Limb (tissue), 2 donors: ENCODE measurements at regions not wholly inside any gene's neighbourhood (a gene's known extent, or its start where the extent isn't known, plus 50 kb on each side); places are given as distances from the start of the nearest gene placed in this dataset.
A peak's percentile ranks its signal among the peaks of the same experiment; 100 is the strongest.

Source experiments
- DNase-seq, 2 donors: peaks; one replicate each; pipeline ENCODE4 v3.0.0-alpha.2; 2016; ENCODE audit errors: extremely low spot score in 2 of 2

DNA sequence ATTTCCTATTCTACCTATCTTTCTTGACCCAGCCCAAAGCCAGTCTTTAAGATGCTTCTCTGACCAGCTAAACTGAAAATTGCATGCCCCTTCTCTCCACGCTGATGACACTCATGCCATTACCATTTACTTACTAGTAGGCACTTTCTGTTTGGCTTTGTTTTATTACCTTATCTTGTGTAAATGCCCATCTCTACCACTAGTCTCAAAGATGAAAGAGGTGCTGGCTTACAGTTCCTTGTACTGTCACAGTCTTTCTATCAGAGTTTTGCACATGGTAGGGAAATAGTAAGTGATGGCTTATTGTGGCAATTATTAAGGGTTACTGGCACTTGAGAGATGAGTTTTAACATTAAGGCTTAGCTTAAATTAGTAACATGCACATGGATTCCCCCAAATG is 352.1 kb downstream of the RBM43 start:
- DNase-seq, result no peak

DNA sequence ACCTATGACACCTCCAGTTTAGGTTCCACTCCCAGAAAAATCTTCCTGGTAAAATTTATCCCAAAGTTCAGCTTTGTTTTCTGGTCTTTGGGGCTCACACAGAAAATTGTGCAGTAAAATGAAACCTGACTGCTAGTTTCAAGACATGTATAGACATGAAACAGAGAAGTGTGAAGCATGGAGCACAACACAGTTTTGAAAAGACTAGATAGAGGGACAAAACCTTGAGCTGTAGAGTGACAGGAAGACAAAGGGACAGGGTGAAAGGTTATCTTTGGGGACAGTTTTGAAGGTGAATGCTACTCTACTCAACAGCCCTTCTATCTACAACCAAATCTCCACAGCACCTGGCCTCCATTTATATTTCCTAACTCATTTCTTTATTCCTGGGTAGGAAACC is 352.6 kb downstream of the RBM43 start:
- DNase-seq, result no peak

DNA sequence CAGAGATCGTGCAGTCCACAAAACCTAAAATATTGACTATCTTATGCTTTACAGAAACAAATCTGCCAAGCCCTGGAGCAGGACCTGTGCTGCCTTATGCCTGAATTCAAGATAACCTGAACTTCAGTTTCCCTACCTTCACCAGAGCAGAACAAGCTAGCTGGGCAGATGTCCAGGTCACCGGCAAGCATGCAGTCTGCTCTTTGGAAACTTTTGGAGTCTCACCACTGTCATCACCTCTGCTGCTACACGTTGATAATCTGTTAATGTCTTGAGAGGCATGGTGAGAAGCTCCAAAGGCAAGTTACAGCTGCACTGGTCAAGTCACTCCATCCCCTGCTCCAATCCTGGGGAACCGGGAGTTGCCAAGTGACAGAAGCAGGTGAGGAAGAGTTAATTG is 354.2 kb downstream of the RBM43 start:
- no peak for DNase-seq

DNA sequence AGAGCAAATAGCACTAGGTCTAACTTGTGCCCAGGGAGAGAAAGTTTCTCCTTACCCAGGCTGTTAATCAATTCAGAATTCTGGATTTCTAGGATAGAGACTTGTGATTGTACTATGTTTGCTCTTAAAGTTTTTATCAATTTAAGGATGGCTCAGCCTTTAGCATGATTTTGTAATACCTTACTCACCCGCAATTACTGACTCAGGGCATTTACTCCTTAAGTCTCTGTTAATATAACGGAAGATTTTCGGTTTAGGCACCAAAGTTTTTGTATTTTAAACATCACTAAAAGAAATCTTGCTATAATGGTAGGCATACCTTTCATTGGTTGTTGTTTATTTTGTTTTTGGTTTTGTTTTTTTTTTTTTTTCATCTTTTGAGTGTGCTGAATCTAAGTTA is 358.2 kb downstream of the RBM43 start:
- DNase-seq, result no peak

DNA sequence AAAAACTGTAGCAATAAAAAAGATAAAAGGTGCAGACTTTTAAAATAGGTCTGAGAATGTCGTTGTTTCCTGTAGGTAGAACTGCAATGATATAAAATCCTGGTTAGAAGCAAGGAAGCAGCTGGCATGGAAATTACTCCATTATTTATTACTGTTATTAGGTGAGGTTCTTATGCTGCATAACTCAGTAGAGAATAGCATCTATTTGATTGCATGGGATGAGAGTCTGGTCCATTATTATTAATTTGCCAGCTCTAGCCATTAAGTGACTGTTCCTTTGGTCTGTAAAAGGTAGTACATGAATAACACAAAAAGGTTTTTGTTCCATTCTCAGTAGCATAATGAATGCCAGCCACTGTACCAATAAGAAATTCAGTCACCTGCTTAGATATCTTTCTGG is 358.6 kb downstream of the RBM43 start:
- no peak for DNase-seq

DNA sequence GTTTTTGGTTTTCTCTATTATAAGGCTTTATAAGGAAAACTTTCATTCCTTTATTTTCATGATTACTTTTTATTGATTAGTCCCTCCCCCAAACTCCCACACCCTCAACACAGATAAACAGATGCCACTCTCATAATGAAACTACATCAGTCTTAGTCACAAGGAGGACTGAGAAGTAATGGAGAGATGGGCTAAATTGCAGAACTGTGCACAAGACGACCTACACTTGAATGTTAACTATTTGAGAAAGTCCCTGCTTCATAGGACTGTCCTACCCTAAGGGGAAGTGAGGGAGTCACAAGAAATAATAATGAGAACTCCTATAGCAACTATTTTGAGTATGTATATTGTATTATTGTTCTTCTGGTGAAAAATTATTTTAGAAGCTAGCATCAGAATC is 360.8 kb downstream of the RBM43 start:
- DNase-seq, result no peak

DNA sequence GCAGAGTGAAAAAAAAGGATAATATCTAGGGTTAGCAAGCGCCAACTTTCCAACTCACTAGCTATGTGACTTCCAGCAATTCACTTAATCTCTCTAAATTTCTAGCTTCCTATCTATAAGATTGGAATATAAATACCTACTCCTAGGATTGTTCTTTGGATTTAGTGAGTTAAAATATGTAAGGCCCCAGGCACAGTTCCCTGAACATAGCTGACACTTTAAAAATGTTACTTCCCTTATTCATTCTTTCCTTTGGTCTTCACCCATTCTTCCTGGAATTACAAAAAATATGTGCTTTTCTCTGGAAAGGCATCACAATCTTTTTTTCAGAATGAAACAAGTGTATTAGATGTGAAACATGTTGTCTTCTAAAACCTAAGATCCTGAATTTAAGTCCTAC is 365.7 kb downstream of the RBM43 start:
- no peak for DNase-seq

DNA sequence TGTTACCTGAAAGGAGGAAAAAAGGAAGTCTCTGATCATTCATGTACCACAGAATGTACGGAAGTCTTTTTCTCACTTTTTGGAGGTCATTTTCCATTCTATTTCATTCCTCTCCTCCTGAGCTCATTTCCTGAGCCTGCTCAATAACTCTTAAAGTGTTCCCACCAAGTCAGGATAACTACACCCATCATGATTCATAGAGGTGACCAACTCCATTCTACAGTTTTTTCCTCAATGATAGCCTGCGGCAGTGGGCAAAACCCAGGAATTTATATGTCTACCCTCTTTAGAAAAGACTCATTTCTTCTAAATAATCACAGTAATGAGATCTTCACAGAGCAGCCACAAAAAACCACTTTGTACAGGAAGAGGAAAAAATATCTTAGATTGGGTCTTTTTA is 372.5 kb downstream of the RBM43 start:
- no peak for DNase-seq

DNA sequence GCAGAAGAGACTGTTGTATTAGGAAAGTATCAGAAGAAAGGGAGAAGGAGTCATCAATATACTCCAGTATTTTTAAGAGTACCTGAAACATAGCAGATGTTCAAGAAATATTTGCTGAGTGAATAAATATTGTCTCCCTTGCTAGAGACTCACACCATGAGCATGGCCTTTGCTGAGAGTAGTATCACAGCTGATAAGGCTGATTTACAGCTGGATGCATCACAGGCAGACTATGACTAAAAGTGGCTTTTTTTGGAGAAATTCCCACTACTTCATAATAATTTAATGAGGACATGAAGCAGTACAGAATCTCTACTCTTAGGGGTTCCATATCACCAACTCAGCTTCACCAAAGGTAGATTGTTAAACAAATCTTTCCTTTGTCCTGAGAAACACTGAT is 373.3 kb downstream of the RBM43 start:
- DNase-seq, result no peak

DNA sequence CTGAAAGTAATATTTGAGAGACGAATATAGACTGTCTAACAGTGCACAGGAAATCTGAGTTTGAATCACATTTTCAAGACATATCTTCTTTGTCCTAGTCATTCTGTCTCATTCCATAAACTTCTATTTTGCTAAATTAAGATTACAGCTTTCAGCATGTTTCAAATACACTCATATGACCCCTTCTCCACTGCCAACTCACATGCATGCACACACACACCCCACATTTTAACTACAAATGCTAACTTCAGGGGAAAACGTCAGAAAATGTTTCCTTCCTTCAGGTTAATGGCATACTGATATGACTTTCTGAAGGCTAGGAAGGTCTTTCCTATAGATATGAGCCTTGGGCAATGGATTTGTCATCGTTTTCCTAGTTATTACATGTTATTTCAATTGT is 373.7 kb downstream of the RBM43 start:
- DNase-seq, result no peak

DNA sequence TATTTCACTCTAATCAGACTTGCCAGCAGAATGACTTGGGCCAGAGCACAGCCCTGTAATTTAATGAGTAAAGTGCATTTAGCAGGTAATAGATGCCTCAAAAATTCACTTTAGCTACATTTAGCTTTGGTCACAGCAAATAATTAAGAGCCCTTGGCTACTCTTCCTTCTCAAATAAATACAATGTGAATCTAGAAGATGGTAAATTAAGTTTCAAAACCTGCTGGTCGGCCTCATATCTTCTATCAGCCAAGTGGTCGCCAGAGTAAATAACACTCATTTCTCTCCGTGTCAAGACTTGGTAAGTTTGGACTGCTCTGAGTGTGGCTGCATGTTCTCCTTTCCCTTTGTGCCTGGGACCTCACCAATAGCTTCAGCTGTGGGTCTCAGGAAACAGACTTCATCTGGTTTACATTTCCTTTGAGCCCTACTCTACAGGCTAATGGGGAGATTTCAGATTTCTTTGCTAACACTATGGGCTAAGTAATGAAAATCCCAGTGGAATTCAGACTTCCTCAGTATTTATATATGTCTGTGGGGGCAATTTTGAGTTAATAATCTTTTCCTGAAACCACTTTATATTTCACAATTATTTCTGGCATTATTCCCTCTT is 375.8 kb downstream of the RBM43 start:
- peak in 1 of 2 donors; percentile 14 for DNase-seq

DNA sequence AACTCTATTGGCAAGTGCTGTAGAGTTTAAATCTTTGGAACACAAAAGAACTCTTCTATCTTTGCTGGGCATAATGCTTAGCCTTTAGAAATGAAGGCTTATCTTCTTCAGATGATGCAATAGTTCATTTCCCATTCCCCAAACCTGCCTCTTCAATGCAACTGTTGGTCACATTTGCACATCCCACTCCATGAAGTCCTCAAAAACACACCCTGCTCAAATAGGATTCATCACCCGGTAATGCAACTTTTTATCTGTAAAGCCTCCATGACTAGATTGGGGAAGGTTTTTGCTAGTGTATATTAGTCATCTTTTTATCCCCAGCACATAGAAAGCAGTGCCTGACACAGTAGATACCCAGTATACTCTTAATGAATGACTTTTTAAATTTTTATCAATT is 376.4 kb downstream of the RBM43 start:
- no peak for DNase-seq

DNA sequence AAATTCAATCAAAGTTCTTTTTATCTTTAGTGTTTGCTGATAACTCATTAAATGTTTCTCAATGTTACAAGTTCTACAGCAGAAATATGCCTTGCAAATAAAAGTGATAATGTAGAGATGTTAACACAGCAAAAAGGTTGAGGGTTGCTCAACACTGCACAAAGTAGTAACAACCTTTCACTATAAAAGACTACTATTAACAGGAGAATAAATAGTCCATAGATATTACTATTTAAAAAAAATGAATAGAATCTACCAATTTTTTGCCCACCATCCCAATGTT is 378.1 kb downstream of the RBM43 start:
- no peak for DNase-seq

DNA sequence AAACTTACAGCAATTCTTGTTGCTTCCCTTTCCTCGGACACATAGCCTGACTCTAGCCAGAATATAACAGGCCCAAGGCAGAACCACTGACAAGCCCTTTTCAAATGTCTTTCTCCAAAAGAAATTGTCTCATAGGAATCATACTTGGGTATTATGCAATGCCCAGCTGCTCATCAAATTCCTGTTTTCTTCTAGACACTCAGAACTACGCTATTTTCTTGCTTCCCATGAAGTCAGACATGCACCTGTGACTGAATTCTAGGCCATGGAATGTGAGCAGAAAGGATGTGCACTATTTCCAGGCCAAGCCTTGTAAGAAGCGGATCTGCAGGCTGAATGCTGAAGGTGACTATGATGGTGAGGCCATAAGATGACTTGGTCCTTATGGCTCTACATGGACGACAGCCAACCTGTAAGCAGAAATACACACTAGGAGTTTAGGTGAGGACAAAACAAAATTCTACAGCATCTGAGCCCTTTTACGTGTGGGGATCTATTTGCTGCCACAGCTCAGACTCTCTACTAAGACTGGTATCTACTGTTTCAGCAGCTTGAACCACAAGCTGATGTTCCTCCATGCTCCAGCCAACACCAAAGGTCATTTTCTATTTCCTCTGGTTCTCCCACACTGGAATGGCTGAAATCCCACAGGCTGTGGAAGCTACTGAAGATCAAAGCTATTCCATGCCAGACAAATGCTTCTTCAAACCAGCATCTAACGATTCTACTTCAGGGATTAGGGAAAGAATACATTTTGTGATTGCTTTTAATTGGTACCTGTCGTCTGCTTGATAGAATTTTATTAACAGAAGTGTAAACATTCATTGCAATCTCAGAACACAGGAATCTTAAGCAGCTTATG is 378.7 kb downstream of the RBM43 start:
- no peak for DNase-seq

DNA sequence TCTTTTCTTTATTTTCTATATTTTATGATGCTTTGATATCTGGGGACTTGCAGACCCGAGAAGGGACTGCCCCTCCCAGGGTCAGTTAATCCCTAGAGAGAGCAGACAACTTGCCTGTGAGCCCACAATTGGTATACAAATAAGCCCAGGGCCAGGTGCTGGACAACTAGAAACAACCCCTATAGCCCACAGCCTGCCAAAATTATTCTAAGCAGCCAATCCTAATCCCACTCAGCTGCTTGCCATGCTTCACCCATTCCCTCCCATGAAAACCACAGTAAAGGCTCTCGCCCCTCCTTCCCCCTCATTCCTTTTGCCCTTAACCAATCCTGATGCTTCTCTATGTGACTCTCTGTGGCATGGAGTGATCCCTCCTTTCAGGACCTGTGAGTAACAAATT is 380.7 kb downstream of the RBM43 start:
- no peak for DNase-seq

DNA sequence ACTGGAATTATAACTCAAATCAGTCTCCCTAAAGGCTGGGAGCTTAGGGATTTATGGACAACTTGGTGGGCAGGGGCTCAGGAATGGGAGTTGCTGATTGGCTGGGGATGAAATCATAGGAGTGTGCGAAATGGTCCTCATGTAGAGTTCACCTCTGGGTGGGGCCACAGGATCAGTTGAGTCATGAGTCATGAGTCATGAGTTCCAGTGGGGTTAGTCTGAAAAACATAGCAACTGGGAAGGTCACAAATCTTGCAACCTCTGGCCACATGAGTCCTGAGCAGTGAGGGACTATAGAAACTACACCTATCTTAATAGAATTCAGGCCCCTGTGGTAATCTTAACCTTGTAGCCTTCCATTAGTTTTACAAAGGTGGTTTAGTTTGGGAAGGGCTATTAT is 383.3 kb downstream of the RBM43 start:
- DNase-seq, result no peak

DNA sequence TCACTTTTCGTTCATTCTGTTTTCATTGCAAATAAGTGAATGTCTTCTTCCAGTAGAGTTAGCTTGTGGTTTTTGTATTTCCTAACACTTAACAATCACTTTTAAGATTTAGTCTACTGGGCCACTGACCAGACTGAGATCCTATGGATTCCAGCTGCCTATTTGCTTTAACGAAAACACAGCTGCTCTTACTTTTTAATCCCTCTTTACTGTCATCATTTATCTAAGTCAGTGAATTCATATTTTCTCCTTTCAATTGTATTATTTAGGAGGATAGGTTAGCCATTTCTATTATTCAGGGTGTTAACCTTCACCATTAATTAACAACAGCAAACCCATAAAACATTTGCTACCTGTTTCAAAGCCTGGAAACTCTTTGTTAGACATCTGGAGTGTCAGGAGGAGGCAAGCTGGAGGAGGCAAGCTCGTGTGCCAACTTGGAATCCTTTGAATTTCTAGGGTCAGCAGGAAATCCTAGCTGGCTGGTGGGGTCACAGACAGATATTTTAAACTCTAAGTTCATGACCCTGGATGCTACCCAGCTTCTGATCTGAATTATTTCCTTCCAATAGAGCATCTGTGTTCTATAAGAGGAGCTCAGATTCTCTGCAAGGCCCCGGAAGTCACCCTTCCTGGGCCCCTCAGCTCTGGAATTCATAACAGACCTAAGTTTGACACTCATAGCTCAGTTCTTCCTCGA is 385.3 kb downstream of the RBM43 start:
- peak; percentile 39 to 60 for DNase-seq

DNA sequence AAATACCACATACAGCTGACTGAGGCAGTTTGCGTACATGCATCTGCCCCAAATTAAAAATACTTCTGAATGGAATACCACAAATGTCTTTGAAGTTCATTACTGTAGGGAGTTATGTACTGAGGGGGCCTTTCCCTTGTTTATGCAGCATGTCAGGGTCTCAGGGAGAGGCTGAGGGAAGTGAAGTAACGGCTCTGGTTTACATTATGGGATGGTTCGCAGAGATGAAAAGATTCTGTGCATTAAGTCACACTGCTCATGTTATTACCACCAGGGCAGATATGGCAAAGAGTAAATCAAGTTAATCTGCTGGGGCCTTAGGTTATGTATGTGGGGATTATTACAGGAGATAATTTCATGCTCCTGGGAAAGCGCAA is 385.9 kb upstream of the RND3 start:
- DNase-seq, result no peak

DNA sequence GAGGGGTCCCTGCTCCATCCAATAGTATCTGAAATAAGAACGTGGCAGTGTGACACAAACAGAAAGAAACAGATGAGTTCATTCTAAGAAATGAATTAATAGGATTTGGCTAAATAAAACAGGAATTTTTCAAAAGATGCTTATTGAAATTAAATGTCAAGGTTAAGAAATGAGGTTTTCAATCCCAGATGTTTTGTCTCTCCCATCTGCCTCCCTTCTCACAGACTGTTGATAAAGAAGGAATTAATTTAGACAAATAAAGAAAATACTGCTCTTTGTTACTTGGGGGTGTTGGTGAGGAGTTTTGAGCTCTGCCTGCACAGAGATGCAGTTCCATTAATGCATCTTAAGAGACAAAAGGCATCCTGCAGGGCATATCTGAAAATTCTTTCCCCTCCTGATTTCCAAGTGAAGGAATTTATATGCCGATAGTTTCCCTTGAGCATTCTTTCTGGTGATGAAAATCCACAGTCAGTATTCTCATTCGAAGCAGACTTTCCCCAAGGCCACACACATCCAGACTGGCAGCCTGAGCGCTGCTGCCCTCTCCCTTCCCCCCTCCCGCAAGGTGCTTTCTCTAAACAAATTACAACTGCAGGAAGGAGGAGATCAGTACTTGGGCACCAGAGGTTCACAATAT is 385.4 kb upstream of the RND3 start:
- peak; percentile 12 to 41 for DNase-seq

DNA sequence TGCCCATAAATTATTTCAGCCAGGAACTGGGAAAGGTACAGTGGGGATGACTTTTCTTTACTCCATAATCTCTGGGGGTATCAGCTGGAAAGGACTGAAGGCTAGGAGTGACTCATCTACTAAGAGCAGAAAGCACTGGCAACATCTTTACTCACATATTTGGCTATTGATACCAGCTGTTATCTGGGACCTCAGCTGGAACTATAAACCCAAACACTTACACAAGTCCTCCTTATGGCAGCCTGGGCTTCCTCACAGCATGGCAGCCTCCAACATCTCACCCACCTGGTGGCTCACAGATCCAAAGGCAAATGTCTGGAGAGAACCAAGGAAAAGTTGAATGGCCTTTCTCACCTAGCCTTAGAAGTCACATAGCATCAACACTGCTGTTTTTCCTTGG is 379.0 kb upstream of the RND3 start:
- DNase-seq, result no peak

DNA sequence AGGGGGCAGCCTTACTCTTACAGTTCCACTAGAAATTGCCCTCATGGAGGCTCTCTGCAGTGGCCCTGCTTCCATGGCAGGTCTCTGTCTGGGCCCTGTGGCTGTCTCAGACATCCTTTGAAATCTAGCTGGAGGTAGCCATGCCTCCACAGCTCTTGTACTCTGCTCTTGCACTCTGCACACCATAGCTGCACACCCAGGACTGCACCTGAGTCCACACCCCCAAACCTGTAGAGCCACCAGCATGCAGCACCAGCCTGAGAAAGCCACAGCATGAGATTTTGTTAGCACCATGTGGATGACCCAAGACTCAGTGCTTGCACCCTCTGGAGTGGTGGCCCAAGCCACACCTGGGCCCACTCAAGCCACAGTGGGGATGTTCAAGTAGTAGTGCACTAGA is 376.2 kb upstream of the RND3 start:
- DNase-seq, result no peak

DNA sequence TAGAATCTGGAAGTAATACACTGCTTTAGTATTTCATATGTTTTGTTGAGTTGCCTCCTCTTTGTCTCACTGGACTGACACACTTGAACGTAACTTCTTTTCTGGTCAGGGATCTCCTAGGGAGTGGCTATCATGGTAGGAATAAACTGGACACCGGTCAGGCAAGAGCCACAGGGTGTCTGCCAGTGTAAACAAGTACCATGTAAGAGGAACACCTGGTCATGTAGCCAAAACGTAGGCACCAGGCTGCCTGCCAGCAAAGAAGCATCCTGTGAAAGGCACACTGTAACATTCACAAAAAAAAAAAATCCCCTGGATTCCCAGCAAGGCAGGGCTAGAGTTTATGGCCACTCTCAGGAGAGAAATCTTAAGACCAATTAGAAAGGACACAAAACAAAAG is 372.8 kb upstream of the RND3 start:
- DNase-seq, result no peak

DNA sequence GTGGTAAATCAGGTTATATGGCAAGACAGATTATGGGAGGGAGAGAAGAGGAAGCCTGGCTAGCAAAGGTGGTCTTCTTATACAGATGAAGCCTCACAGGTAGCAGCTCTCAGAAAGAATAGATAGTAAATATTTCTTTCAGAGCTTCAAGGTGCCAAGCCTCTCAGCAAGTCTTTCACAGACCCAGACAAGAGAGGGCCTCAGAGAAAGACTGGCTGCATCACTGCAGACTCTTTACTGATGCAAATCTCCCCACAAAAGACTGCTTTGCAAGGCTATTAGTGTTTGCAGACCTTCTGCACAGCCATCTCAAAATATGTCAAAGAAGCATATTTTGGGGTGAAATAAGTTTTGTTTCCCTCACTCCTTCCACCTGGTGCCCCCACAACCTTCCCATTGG is 372.4 kb upstream of the RND3 start:
- no peak for DNase-seq
